NCI-H146 (cell line): ENCODE measurements at regions not wholly inside any gene's neighbourhood (a gene's known extent, or its start where the extent isn't known, plus 50 kb on each side); places are given as distances from the start of the nearest gene placed in this dataset.
"Not testable (repeated sequence)": the region's sequence is repeated elsewhere in the genome, so short reads cannot be mapped to it uniquely, and the experiment has no call there.

Source experiments
- DNase-seq: peaks from one replicate; lab custom pipeline; 2025; lab: John Stamatoyannopoulos, UW

DNA sequence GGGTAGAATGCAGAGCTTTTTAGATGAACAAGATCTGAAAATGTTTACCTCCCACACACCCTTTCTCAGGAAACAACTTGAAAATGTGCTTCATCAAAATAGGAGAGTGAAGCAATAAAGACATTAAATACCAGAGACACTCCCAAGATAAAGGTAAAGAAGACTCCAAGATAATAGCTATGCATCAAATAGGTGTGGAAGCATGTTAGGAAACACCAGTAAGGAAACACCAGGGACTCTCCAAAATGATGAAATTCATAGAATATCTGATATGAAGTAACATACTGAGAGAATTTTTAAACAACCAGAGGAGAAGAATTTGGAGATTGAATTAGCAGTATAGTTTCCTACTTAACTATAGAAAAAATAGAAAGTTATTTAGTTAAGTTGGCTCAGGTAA lies 57.0 kb downstream of the OR10A6 start:
- DNase-seq, result no peak

DNA sequence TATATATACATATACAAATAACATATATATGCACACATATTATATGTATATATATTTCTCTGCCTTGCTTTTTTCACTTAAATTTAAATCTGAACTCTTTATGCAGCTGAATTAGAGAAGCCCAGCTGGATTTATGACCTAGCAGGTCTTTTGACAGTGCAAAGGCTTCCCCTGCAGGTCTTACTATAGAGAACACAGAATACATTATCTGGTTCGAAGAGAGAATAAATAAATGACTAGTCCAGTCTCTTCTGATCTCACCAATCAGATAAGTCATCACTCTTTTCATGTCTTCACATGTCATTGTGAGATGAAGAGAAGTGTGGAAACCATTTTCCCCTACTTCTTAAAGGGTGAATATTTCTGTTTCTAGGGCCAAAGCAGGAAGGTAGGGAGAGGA lies 58.2 kb downstream of the OR10A6 start:
- no peak for DNase-seq

- DNase-seq, result no peak
Measured at GRCh38 chr11:7871056-7871455, 60.0 kb downstream of the OR10A6 start.

DNA sequence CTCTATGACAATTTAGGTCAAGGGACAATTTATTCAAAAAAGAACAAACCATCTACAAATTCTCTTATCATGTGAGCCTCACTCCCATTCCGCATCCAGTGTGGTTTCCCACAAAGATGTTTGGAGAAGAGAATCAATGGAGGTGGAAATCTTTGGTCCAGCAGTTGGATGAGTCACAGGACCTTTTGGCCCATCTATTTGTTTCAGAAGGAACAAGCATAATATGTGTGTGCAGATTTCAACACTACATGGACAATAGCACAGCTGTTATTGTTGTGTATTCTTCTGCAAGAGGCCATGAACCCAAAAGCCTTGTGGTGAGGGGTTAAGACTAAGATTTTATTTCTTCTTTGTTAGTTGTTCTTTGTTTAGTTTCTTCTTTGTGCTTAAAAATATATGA lies 61.6 kb downstream of the OR10A6 start:
- no peak for DNase-seq

DNA sequence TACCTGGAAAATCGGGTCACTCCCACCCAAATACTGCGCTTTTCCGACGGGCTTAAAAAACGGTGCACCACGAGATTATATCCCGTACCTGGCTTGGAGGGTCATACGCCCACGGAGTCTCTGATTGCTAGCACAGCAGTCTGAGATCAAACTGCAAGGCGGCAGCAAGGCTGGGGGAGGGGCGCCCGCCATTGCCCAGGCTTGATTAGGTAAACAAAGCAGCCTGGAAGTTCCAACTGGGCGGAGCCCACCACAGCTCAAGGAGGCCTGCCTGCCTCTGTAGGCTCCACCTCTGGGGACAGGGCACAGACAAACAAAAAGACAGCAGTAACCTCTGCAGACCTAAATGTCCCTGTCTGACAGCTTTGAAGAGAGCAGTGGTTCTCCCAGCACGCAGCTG lies 64.5 kb upstream of the OR5P2 start:
- DNase-seq, result peak; percentile 1

DNA sequence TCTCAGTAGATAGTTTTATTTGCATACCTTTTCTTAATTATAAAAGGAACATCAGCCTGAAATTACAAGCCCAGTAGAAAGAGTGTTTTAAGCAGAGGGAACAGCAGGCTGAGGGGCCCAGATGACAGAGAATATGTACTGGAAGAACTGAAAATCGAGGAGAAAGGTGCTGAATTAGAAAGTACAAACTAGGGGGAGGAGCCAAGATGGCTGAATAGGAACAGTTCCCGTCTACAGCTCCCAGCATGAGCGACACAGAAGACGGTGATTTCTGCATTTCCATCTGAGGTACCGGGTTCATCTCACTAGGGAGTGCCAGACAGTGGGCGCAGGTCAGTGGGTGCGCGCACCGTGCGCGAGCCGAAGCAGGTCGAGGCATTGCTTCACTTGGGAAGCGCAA lies 64.1 kb upstream of the OR5P2 start:
- not testable (repeated sequence) for DNase-seq

- DNase-seq, result no peak
Measured at GRCh38 chr11:7858006-7858405, 61.3 kb upstream of the OR5P2 start.

GRCh38 chr11:7851391-7851790 lies 54.6 kb upstream of the OR5P2 start:
- no peak for DNase-seq

DNA sequence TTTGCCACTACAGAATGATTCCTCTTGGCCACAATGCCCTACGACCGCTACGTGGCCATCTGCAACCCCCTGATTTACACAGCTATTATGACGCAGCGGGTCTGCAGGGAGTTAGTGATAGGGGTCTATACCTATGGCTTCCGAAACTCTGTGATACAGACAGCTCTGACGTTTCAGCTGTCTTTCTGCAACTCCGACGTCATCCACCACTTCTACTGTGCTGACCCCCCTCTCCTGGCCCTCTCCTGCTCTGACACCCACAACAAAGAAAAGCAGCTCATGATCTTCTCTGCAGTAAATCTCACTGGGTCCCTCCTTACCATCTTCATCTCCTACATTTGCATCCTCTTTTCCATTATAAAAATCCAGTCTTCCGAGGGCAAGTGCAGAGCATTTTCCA lies 52.3 kb upstream of the OR5P2 start:
- no peak for DNase-seq
